ENCODE measurements at regions not wholly inside any gene's neighbourhood (a gene's known extent, or its start where the extent isn't known, plus 50 kb on each side); places are given as distances from the start of the nearest gene placed in this dataset.
"Not testable (repeated sequence)": the region's sequence is repeated elsewhere in the genome, so short reads cannot be mapped to it uniquely, and the experiment has no call there.

GRCh38 chr2:2464643-2465042, 133.6 kb upstream of the MYT1L start:
- H3K9me3 ChIP-seq (replicated peaks; ENCODE audit: control insufficient read depth, low read depth, low read length) = no peaks in the 10 kb centered on the region
- no peak overlapping the region for H3K4me3 ChIP-seq (ENCODE audit: low read length)
- no peaks in the 10 kb centered on the region for H3K4me1 ChIP-seq (ENCODE audit: control insufficient read depth, insufficient read depth, low read length)
- 76% methylated on average over 6 of the region's 6 CpGs for WGBS (ENCODE audit: insufficient coverage)
- H3K27ac ChIP-seq (ENCODE audit: low read length) = no peak overlapping the region
- DNase-seq = no peak
- no peaks in the 10 kb centered on the region for H3K36me3 ChIP-seq (ENCODE audit: control insufficient read depth, insufficient read depth, low read length)
- H3K27me3 ChIP-seq (ENCODE audit: control insufficient read depth, insufficient read depth, low read length) = no peaks in the 10 kb centered on the region

GRCh38 chr2:2464094-2464493, 133.0 kb upstream of the MYT1L start:
- no peak overlapping the region for H3K4me3 ChIP-seq (ENCODE audit: low read length)
- no peaks in the 10 kb centered on the region for H3K9me3 ChIP-seq (replicated peaks; ENCODE audit: control insufficient read depth, low read depth, low read length)
- H3K4me1 ChIP-seq (ENCODE audit: control insufficient read depth, insufficient read depth, low read length) = no peaks in the 10 kb centered on the region
- no peaks in the 10 kb centered on the region for H3K36me3 ChIP-seq (ENCODE audit: control insufficient read depth, insufficient read depth, low read length)
- no peak overlapping the region for H3K27ac ChIP-seq (ENCODE audit: low read length)
- DNase-seq = peak; percentile 63
- no peaks in the 10 kb centered on the region for H3K27me3 ChIP-seq (ENCODE audit: control insufficient read depth, insufficient read depth, low read length)
- 26% methylated on average over 6 of the region's 12 CpGs for WGBS (ENCODE audit: insufficient coverage)

GRCh38 chr2:2456721-2457120, 125.6 kb upstream of the MYT1L start:
- Histone ChIP-seq H3K9me3 (replicated peaks; ENCODE audit: control insufficient read depth, low read depth, low read length) (no peaks in the 10 kb centered on the region), H3K4me3 (ENCODE audit: low read length) (no peak overlapping the region), H3K27me3 (ENCODE audit: control insufficient read depth, insufficient read depth, low read length) (no peaks in the 10 kb centered on the region), H3K27ac (ENCODE audit: low read length) (no peak overlapping the region), H3K4me1 (ENCODE audit: control insufficient read depth, insufficient read depth, low read length) (no peaks in the 10 kb centered on the region), H3K36me3 (ENCODE audit: control insufficient read depth, insufficient read depth, low read length) (no peaks in the 10 kb centered on the region)
- no peak for DNase-seq
- 86% methylated on average over 7 of the region's 7 CpGs for WGBS (ENCODE audit: insufficient coverage)

- Histone ChIP-seq H3K4me1 (ENCODE audit: control insufficient read depth, insufficient read depth, low read length) (no peaks in the 10 kb centered on the region), H3K36me3 (ENCODE audit: control insufficient read depth, insufficient read depth, low read length) (no peaks in the 10 kb centered on the region), H3K9me3 (replicated peaks; ENCODE audit: control insufficient read depth, low read depth, low read length) (no peaks in the 10 kb centered on the region), H3K27ac (ENCODE audit: low read length) (no peak overlapping the region), H3K27me3 (ENCODE audit: control insufficient read depth, insufficient read depth, low read length) (no peaks in the 10 kb centered on the region), H3K4me3 (ENCODE audit: low read length) (no peak overlapping the region)
- 100% methylated on average over 1 of the region's 6 CpGs for WGBS (ENCODE audit: insufficient coverage)
- no peak for DNase-seq
These were observed 124.1 kb upstream of the MYT1L start for GRCh38 chr2:2455151-2455550.

GRCh38 chr2:2452961-2453360, 121.9 kb upstream of the MYT1L start:
- no peaks in the 10 kb centered on the region for H3K9me3 ChIP-seq (replicated peaks; ENCODE audit: control insufficient read depth, low read depth, low read length)
- H3K27me3 ChIP-seq (ENCODE audit: control insufficient read depth, insufficient read depth, low read length) = no peaks in the 10 kb centered on the region
- no peaks in the 10 kb centered on the region for H3K4me1 ChIP-seq (ENCODE audit: control insufficient read depth, insufficient read depth, low read length)
- no peak for DNase-seq
- no peak overlapping the region for H3K4me3 ChIP-seq (ENCODE audit: low read length)
- H3K27ac ChIP-seq (ENCODE audit: low read length) = no peak overlapping the region
- no CpG with 5 or more reads among the region's 4 CpGs for WGBS (ENCODE audit: insufficient coverage)
- no peaks in the 10 kb centered on the region for H3K36me3 ChIP-seq (ENCODE audit: control insufficient read depth, insufficient read depth, low read length)

GRCh38 chr2:2451275-2451674, 120.2 kb upstream of the MYT1L start:
- H3K36me3 ChIP-seq (ENCODE audit: control insufficient read depth, insufficient read depth, low read length); H3K4me1 ChIP-seq (ENCODE audit: control insufficient read depth, insufficient read depth, low read length); H3K27me3 ChIP-seq (ENCODE audit: control insufficient read depth, insufficient read depth, low read length); H3K4me3 ChIP-seq (ENCODE audit: low read length); H3K27ac ChIP-seq (ENCODE audit: low read length); DNase-seq; H3K9me3 ChIP-seq (replicated peaks; ENCODE audit: control insufficient read depth, low read depth, low read length): not testable (repeated sequence)
- no CpG with 5 or more reads among the region's 4 CpGs for WGBS (ENCODE audit: insufficient coverage)

GRCh38 chr2:2448178-2448577, 117.1 kb upstream of the MYT1L start:
- H3K36me3 ChIP-seq (ENCODE audit: control insufficient read depth, insufficient read depth, low read length) = no peaks in the 10 kb centered on the region
- H3K9me3 ChIP-seq (replicated peaks; ENCODE audit: control insufficient read depth, low read depth, low read length) = no peaks in the 10 kb centered on the region
- H3K27ac ChIP-seq (ENCODE audit: low read length) = no peak overlapping the region
- H3K27me3 ChIP-seq (ENCODE audit: control insufficient read depth, insufficient read depth, low read length) = peaks cover 2% of the 10 kb centered on the region
- DNase-seq = no peak
- WGBS (ENCODE audit: insufficient coverage) = no CpG with 5 or more reads among the region's 4 CpGs
- H3K4me1 ChIP-seq (ENCODE audit: control insufficient read depth, insufficient read depth, low read length) = no peaks in the 10 kb centered on the region
- H3K4me3 ChIP-seq (ENCODE audit: low read length) = no peak overlapping the region

- Histone ChIP-seq H3K36me3 (ENCODE audit: control insufficient read depth, insufficient read depth, low read length) (no peaks in the 10 kb centered on the region), H3K27me3 (ENCODE audit: control insufficient read depth, insufficient read depth, low read length) (no peaks in the 10 kb centered on the region), H3K27ac (ENCODE audit: low read length) (no peak overlapping the region), H3K4me1 (ENCODE audit: control insufficient read depth, insufficient read depth, low read length) (no peaks in the 10 kb centered on the region), H3K9me3 (replicated peaks; ENCODE audit: control insufficient read depth, low read depth, low read length) (no peaks in the 10 kb centered on the region), H3K4me3 (ENCODE audit: low read length) (no peak overlapping the region)
- no CpG with 5 or more reads among the region's 5 CpGs for WGBS (ENCODE audit: insufficient coverage)
- no peak for DNase-seq
These were observed 91.5 kb upstream of the MYT1L start for GRCh38 chr2:2422621-2423020.

- H3K4me3 ChIP-seq (ENCODE audit: low read length) = no peak overlapping the region
These were observed 82.5 kb upstream of the MYT1L start for GRCh38 chr2:2413525-2413924.

GRCh38 chr2:2410987-2411386, 79.9 kb upstream of the MYT1L start:
- Histone ChIP-seq H3K27ac (ENCODE audit: low read length) (no peak overlapping the region), H3K36me3 (ENCODE audit: control insufficient read depth, insufficient read depth, low read length) (no peaks in the 10 kb centered on the region), H3K4me3 (ENCODE audit: low read length) (no peak overlapping the region), H3K9me3 (replicated peaks; ENCODE audit: control insufficient read depth, low read depth, low read length) (no peaks in the 10 kb centered on the region), H3K4me1 (ENCODE audit: control insufficient read depth, insufficient read depth, low read length) (no peaks in the 10 kb centered on the region), H3K27me3 (ENCODE audit: control insufficient read depth, insufficient read depth, low read length) (no peaks in the 10 kb centered on the region)
- no peak for DNase-seq
- WGBS (ENCODE audit: insufficient coverage) = 61% methylated on average over 3 of the region's 10 CpGs

More at GRCh38 chr2:2413525-2413924, 82.5 kb upstream of the MYT1L start:
- Histone ChIP-seq H3K36me3 (ENCODE audit: control insufficient read depth, insufficient read depth, low read length) (no peaks in the 10 kb centered on the region), H3K9me3 (replicated peaks; ENCODE audit: control insufficient read depth, low read depth, low read length) (no peaks in the 10 kb centered on the region), H3K4me1 (ENCODE audit: control insufficient read depth, insufficient read depth, low read length) (no peaks in the 10 kb centered on the region), H3K27ac (ENCODE audit: low read length) (no peak overlapping the region), H3K27me3 (ENCODE audit: control insufficient read depth, insufficient read depth, low read length) (no peaks in the 10 kb centered on the region)
- DNase-seq = no peak
- WGBS (ENCODE audit: insufficient coverage) = no CpG with 5 or more reads among the region's 2 CpGs

GRCh38 chr2:2409481-2409880, 78.4 kb upstream of the MYT1L start:
- H3K36me3 ChIP-seq (ENCODE audit: control insufficient read depth, insufficient read depth, low read length) = no peaks in the 10 kb centered on the region
- H3K9me3 ChIP-seq (replicated peaks; ENCODE audit: control insufficient read depth, low read depth, low read length) = no peaks in the 10 kb centered on the region
- no peaks in the 10 kb centered on the region for H3K27me3 ChIP-seq (ENCODE audit: control insufficient read depth, insufficient read depth, low read length)
- no peak overlapping the region for H3K4me3 ChIP-seq (ENCODE audit: low read length)
- DNase-seq = no peak
- H3K27ac ChIP-seq (ENCODE audit: low read length) = no peak overlapping the region
- H3K4me1 ChIP-seq (ENCODE audit: control insufficient read depth, insufficient read depth, low read length) = no peaks in the 10 kb centered on the region
- WGBS (ENCODE audit: insufficient coverage) = 75% methylated on average over 2 of the region's 2 CpGs

Data from muscle of leg (tissue), 3 donors.